Neural cell (in vitro differentiated cells): ENCODE measurements at regions not wholly inside any gene's neighbourhood (a gene's known extent, or its start where the extent isn't known, plus 50 kb on each side); places are given as distances from the start of the nearest gene placed in this dataset.

Experiments
- H2AFZ ChIP-seq: fragments of 200-600, 300-800 bp; sonication (generic), shearing (Covaris generic); 2 replicates; pipeline ENCODE4 v1.6.0; 2014; ENCODE audit warnings: low read depth, mild to moderate bottlenecking, antibody characterized with exemption, low read length, moderate library complexity
- H3F3A ChIP-seq: fragments of 200-600 bp; shearing (Covaris generic); 2 replicates; pipeline ENCODE4 v1.6.1; 2016; ENCODE audit warnings: mild to moderate bottlenecking, moderate library complexity, mixed read lengths, antibody characterized with exemption, low read length; ENCODE audit not compliant: insufficient read depth, poor library complexity, severe bottlenecking
- H3K27ac ChIP-seq: fragments of 200-600, 300-800 bp; sonication (generic), shearing (Covaris generic); 2 replicates; pipeline ENCODE4 v1.5.1; 2014; ENCODE audit warnings: mild to moderate bottlenecking, low read length, moderate library complexity
- H3K27me3 ChIP-seq: fragments of 300-800, 200-600 bp; sonication (generic), shearing (Covaris generic); 2 replicates; pipeline ENCODE4 v1.6.0; 2014; ENCODE audit warnings: mild to moderate bottlenecking, low read depth, low read length, moderate library complexity; ENCODE audit not compliant: insufficient read depth
- H3K36me3 ChIP-seq: fragments of 300-800, 200-600 bp; sonication (generic), shearing (Covaris generic); 2 replicates; pipeline ENCODE4 v1.5.1; 2014; ENCODE audit warnings: mild to moderate bottlenecking, antibody characterized with exemption, low read length, moderate library complexity; ENCODE audit not compliant: insufficient read depth
- H3K4me2 ChIP-seq: fragments of 300-800, 200-600 bp; sonication (generic), shearing (Covaris generic); 2 replicates; pipeline ENCODE4 v1.6.0; 2014; ENCODE audit warnings: mild to moderate bottlenecking, low read length
- H3K4me3 ChIP-seq: fragments of 300-800, 200-600 bp; sonication (generic), shearing (Covaris generic); 2 replicates; pipeline ENCODE4 v1.5.1; 2014; ENCODE audit warnings: mild to moderate bottlenecking, low read length, moderate library complexity
- H3K79me2 ChIP-seq: fragments of 200-600 bp; shearing (Covaris generic); replicated peaks from 2 replicates; pipeline ENCODE4 v1.6.0; 2014; ENCODE audit warnings: mild to moderate bottlenecking, low read length, moderate library complexity; ENCODE audit not compliant: insufficient read depth
- H3K9ac ChIP-seq: fragments of 300-800, 200-600 bp; sonication (generic), shearing (Covaris generic); 2 replicates; pipeline ENCODE4 v1.6.1; 2016; ENCODE audit warnings: mild to moderate bottlenecking, low read length, mixed read lengths
- H3K9me2 ChIP-seq: fragments of 200-600 bp; shearing (Covaris generic); 2 replicates; pipeline ENCODE4 v1.6.1; 2016; ENCODE audit warnings: mild to moderate bottlenecking, low read length, mixed read lengths; ENCODE audit not compliant: insufficient read depth
- H3K9me3 ChIP-seq: fragments of 200-600, 300-800 bp; sonication (generic), shearing (Covaris generic); 2 replicates; pipeline ENCODE4 v1.6.1; 2016; ENCODE audit warnings: mild to moderate bottlenecking, mixed run types, low read length, moderate library complexity, mixed read lengths
- H4K20me1 ChIP-seq: fragments of 200-600 bp; shearing (Covaris generic); 2 replicates; pipeline ENCODE4 v1.6.1; 2016; ENCODE audit warnings: mild to moderate bottlenecking, mixed run types; ENCODE audit not compliant: insufficient read depth
- EP300 ChIP-seq: fragments of 450-650 bp; conservative IDR thresholded peaks from 2 replicates; pipeline ENCODE4 v1.6.1; 2014; ENCODE audit warnings: antibody characterized with exemption, mild to moderate bottlenecking, moderate library complexity; ENCODE audit not compliant: poor library complexity, severe bottlenecking
- EZH2 ChIP-seq: fragments of 200-600, 300-800 bp; shearing (Covaris generic), sonication (generic); IDR thresholded peaks from 2 replicates; pipeline ENCODE4 v1.6.1; 2014; ENCODE audit warnings: antibody characterized with exemption, low read length, borderline replicate concordance, mild to moderate bottlenecking; ENCODE audit not compliant: insufficient read depth, poor library complexity, severe bottlenecking
- MXI1 ChIP-seq: fragments of 450-650 bp; conservative IDR thresholded peaks from 2 replicates; pipeline ENCODE4 v1.6.1; 2014; ENCODE audit warnings: antibody characterized with exemption, mild to moderate bottlenecking; ENCODE audit not compliant: poor library complexity, severe bottlenecking
- POLR2AphosphoS5 ChIP-seq: IDR thresholded peaks from 2 replicates; pipeline ENCODE4 v1.6.1; 2012
- RAD21 ChIP-seq: fragments of 450-650 bp; conservative IDR thresholded peaks from 2 replicates; pipeline ENCODE4 v1.6.1; 2014; ENCODE audit warnings: antibody characterized with exemption, mild to moderate bottlenecking, moderate library complexity
- SMC3 ChIP-seq: fragments of 450-650 bp; conservative IDR thresholded peaks from 2 replicates; pipeline ENCODE4 v1.6.1; 2014; ENCODE audit warnings: antibody characterized with exemption, mild to moderate bottlenecking, moderate library complexity; ENCODE audit not compliant: poor library complexity
- TAF1 ChIP-seq: IDR thresholded peaks from 2 replicates; pipeline ENCODE4 v1.6.1; 2012; ENCODE audit warnings: low read depth
- TF ChIP-seq, protein P1 (sequence below): IDR thresholded peaks from 2 replicates; pipeline ENCODE4 v1.6.1; 2012; ENCODE audit warnings: borderline replicate concordance
- TF ChIP-seq, protein P2 (sequence below): fragments of 450-650 bp; IDR thresholded peaks from 2 replicates; pipeline ENCODE4 v1.5.1; 2014; ENCODE audit warnings: antibody characterized with exemption, mild to moderate bottlenecking, moderate library complexity; ENCODE audit not compliant: poor library complexity, severe bottlenecking

DNA sequence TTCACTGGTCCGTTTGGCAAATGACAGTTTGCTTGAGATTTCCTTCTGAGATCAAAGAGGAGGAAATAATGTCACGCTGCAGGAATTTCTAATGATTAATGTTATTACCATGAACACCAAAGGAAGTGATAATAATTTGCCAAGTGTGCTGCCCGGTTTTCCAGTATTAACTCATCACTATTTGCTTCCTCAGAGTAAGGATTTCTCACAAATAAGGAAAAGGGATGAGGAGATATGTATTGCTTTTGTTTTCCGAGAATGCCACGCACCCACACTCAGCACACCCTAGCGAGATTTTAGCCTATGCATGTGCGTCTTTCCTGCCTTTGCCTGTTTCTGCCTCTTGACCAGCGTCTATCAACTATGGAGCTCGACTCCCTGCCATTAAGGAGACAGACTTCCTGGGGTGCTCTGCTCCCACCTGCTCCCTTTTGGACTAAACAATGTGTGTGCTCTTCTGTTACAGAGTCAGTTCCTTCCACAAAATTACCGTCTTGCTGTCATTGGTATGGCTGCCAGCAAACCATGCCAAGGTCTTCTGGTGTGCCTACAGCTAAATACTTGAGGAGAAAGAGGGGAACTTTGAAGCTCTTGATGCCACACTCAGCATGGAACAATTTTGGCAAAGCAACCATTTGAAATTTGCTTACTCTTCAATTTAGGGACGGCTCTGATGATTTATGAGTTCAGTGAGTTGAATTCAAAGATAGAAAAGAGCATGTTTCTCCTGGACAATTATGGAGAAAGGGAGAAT lies 393.1 kb upstream of the ZFP42 start:
- Histone ChIP-seq H3K27me3 (no peaks in the 10 kb centered on the region), H3K79me2 (no peaks in the 10 kb centered on the region), H3F3A (no peaks in the 10 kb centered on the region), H4K20me1 (no peaks in the 10 kb centered on the region), H2AFZ (no peak overlapping the region), H3K36me3 (no peaks in the 10 kb centered on the region), H3K4me3 (no peak overlapping the region), H3K9me3 (no peaks in the 10 kb centered on the region), H3K9ac (no peak overlapping the region), H3K9me2 (no peaks in the 10 kb centered on the region), H3K27ac (no peak overlapping the region), H3K4me2 (no peak overlapping the region)
- no peak for TF ChIP-seq EZH2

DNA sequence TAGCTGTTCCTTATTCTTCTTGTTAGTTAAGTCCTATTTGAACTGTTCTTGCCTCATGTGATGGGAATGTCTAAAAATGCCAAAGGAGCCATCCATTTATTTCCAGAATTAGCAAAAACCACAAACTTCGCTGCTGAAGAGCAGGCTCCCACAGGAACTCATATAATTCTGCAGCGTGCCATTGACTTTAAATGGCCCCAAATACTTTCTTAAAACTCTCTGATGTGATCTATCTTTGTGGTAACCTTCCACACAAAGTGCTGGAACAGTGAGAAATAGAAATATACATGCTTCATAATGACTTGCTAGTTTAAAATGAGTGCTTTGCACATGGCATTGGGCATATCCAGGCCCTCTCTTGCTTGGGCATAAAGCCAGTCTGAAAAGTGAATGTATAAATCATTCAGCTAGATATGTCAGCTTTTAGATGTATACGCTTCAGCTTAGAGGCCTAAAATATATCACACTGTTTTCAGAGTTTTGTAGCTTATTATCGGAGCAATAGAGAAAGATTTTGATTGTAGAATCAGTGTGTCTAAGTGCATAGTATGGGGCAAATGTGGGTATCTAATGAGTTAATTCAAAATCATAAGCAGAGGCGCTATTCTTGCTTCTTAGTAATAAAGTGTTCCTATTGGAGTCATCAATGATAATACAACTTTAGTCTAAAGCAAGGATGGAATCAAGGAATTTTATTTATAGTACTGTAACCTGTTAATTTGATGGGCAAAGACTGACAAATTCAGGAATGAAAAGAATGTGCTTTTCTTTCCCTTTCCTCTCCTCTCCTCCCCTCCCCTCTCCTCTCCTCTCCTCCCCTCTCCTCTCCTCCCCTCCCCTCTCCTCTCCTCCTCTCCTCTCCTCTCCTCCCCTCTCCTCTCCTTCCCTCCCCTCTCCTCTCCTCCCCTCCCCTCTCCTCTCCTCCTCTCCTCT lies 392.2 kb upstream of the ZFP42 start:
- no peak overlapping the region for H2AFZ ChIP-seq
- no peaks in the 10 kb centered on the region for H3F3A ChIP-seq
- H3K4me2 ChIP-seq = no peak overlapping the region
- no peaks in the 10 kb centered on the region for H3K9me3 ChIP-seq
- no peaks in the 10 kb centered on the region for H3K27me3 ChIP-seq
- no peaks in the 10 kb centered on the region for H3K79me2 ChIP-seq
- no peaks in the 10 kb centered on the region for H3K36me3 ChIP-seq
- no peak overlapping the region for H3K27ac ChIP-seq
- H3K9me2 ChIP-seq = no peaks in the 10 kb centered on the region
- no peak overlapping the region for H3K9ac ChIP-seq
- H3K4me3 ChIP-seq = no peak overlapping the region
- no peak for TF ChIP-seq MXI1
- TF ChIP-seq POLR2AphosphoS5 = no peak
- TF ChIP-seq, protein P1, sequence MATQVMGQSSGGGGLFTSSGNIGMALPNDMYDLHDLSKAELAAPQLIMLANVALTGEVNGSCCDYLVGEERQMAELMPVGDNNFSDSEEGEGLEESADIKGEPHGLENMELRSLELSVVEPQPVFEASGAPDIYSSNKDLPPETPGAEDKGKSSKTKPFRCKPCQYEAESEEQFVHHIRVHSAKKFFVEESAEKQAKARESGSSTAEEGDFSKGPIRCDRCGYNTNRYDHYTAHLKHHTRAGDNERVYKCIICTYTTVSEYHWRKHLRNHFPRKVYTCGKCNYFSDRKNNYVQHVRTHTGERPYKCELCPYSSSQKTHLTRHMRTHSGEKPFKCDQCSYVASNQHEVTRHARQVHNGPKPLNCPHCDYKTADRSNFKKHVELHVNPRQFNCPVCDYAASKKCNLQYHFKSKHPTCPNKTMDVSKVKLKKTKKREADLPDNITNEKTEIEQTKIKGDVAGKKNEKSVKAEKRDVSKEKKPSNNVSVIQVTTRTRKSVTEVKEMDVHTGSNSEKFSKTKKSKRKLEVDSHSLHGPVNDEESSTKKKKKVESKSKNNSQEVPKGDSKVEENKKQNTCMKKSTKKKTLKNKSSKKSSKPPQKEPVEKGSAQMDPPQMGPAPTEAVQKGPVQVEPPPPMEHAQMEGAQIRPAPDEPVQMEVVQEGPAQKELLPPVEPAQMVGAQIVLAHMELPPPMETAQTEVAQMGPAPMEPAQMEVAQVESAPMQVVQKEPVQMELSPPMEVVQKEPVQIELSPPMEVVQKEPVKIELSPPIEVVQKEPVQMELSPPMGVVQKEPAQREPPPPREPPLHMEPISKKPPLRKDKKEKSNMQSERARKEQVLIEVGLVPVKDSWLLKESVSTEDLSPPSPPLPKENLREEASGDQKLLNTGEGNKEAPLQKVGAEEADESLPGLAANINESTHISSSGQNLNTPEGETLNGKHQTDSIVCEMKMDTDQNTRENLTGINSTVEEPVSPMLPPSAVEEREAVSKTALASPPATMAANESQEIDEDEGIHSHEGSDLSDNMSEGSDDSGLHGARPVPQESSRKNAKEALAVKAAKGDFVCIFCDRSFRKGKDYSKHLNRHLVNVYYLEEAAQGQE = no peak
- TF ChIP-seq EZH2 = no peak
- no peak for TF ChIP-seq EP300
- TF ChIP-seq SMC3 = no peak
- TF ChIP-seq TAF1 = no peak
- no peak for TF ChIP-seq RAD21
- TF ChIP-seq, protein P2, sequence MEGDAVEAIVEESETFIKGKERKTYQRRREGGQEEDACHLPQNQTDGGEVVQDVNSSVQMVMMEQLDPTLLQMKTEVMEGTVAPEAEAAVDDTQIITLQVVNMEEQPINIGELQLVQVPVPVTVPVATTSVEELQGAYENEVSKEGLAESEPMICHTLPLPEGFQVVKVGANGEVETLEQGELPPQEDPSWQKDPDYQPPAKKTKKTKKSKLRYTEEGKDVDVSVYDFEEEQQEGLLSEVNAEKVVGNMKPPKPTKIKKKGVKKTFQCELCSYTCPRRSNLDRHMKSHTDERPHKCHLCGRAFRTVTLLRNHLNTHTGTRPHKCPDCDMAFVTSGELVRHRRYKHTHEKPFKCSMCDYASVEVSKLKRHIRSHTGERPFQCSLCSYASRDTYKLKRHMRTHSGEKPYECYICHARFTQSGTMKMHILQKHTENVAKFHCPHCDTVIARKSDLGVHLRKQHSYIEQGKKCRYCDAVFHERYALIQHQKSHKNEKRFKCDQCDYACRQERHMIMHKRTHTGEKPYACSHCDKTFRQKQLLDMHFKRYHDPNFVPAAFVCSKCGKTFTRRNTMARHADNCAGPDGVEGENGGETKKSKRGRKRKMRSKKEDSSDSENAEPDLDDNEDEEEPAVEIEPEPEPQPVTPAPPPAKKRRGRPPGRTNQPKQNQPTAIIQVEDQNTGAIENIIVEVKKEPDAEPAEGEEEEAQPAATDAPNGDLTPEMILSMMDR = no peak
- no peaks in the 10 kb centered on the region for H4K20me1 ChIP-seq
